PC-3 (cell line): ENCODE measurements at regions not wholly inside any gene's neighbourhood (a gene's known extent, or its start where the extent isn't known, plus 50 kb on each side); places are given as distances from the start of the nearest gene placed in this dataset.

ENCODE experiments used
- ATAC-seq: fragments of 200-7000 bp; cut with Tn5 transposase; 2 replicates; pipeline ENCODE4 v1.9.1; 2020; ENCODE audit warnings: mild to moderate bottlenecking, moderate library complexity
- BruUV-seq: library from RNA; stranded (reverse); fragments of 400-500 nt; replicated peaks from 2 replicates; lab custom pipeline; 2021; lab: Mats Ljungman, UMichigan
- CTCF ChIA-PET: fragments of 300-600 bp; sonication (Branson Sonifier 250); formaldehyde crosslinking; loops from one replicate; lab custom pipeline; 2022; ENCODE audit warnings: antibody characterized with exemption; lab: Charles Lee
- POLR2A ChIA-PET: fragments of 300-600 bp; sonication (Branson Sonifier 250); formaldehyde crosslinking; loops from one replicate; lab custom pipeline; 2022; ENCODE audit warnings: antibody characterized with exemption; ENCODE audit not compliant: unreplicated experiment; lab: Charles Lee
- DNase-seq: peaks from one replicate; pipeline ENCODE4 v3.0.0-alpha.2; 2015
- H2AFZ ChIP-seq: fragments of 300-600 bp; sonication (generic); 2 replicates; pipeline ENCODE4 v1.6.0; 2016; ENCODE audit warnings: antibody characterized with exemption, low read length
- H3F3A ChIP-seq: fragments of 300-600 bp; sonication (generic); one replicate; pipeline ENCODE4 v1.6.0; 2017; ENCODE audit warnings: antibody characterized with exemption, low read length, control low read depth, mild to moderate bottlenecking; ENCODE audit not compliant: unreplicated experiment
- H3K27ac ChIP-seq: fragments of 300-600 bp; sonication (generic); 2 replicates; pipeline ENCODE4 v1.5.1; 2016; ENCODE audit warnings: mild to moderate bottlenecking, low read length
- H3K27me3 ChIP-seq: fragments of 300-600 bp; sonication (generic); 2 replicates; pipeline ENCODE4 v1.6.1; 2016; ENCODE audit warnings: low read length, mixed read lengths
- H3K36me3 ChIP-seq: fragments of 300-600 bp; sonication (generic); 2 replicates; pipeline ENCODE4 v1.6.1; 2016; ENCODE audit warnings: low read depth, mixed run types, low read length, mixed read lengths
- H3K4me1 ChIP-seq: fragments of 300-600 bp; sonication (generic); 2 replicates; pipeline ENCODE4 v1.5.1; 2016; ENCODE audit warnings: low read length; ENCODE audit not compliant: insufficient read depth
- H3K4me2 ChIP-seq: fragments of 300-600 bp; sonication (generic); 2 replicates; pipeline ENCODE4 v1.6.0; 2016; ENCODE audit warnings: low read length
- H3K4me3 ChIP-seq: fragments of 300-600 bp; sonication (generic); 2 replicates; pipeline ENCODE4 v1.5.1; 2016; ENCODE audit warnings: mild to moderate bottlenecking, low read length, mixed read lengths
- H3K79me2 ChIP-seq: fragments of 300-600 bp; sonication (generic); 2 replicates; pipeline ENCODE4 v1.6.1; 2017; ENCODE audit warnings: low read length, mixed read lengths
- H3K9ac ChIP-seq: fragments of 300-600 bp; sonication (generic); 2 replicates; pipeline ENCODE4 v1.6.0; 2016; ENCODE audit warnings: mild to moderate bottlenecking, low read length
- H3K9me2 ChIP-seq: fragments of 300-600 bp; sonication (generic); replicated peaks from 2 replicates; pipeline ENCODE4 v1.6.1; 2016; ENCODE audit warnings: mixed run types, low read length, mixed read lengths
- H3K9me3 ChIP-seq: fragments of 300-600 bp; sonication (generic); 2 replicates; pipeline ENCODE4 v1.6.1; 2016; ENCODE audit warnings: low read length, mixed read lengths
- H4K20me1 ChIP-seq: fragments of 300-600 bp; sonication (generic); 2 replicates; pipeline ENCODE4 v1.6.1; 2016; ENCODE audit warnings: low read length, mixed read lengths
- CTCF ChIP-seq: fragments of 300-600 bp; sonication (generic); conservative IDR thresholded peaks from 2 replicates; pipeline ENCODE4 v1.5.1; 2017; ENCODE audit warnings: antibody characterized with exemption, low read depth, mild to moderate bottlenecking, low read length
- EZH2 ChIP-seq: fragments of 300-600 bp; sonication (generic); IDR thresholded peaks from one replicate; pipeline ENCODE4 v1.6.1; 2017; ENCODE audit warnings: antibody characterized with exemption, mild to moderate bottlenecking, low read length; ENCODE audit not compliant: unreplicated experiment
- EZH2phosphoT487 ChIP-seq: fragments of 300-600 bp; sonication (generic); IDR thresholded peaks from 2 replicates; pipeline ENCODE4 v1.6.1; 2018; ENCODE audit warnings: mild to moderate bottlenecking, antibody characterized with exemption, low read length, borderline replicate concordance
- intact Hi-C: fragments of 100-400 bp; cut with micrococcal nuclease; formaldehyde crosslinking; loops from 2 replicates; pipeline ENCODE4 v1.9.0; 2023

- no peak for ATAC-seq
- Histone ChIP-seq H3K9me2 (no peaks in the 10 kb centered on the region), H3K9ac (no peak overlapping the region), H3K27ac (no peak overlapping the region), H3K9me3 (no peaks in the 10 kb centered on the region), H2AFZ (no peak overlapping the region), H3K4me2 (no peak overlapping the region), H3F3A (no peaks in the 10 kb centered on the region), H3K36me3 (no peaks in the 10 kb centered on the region), H3K4me3 (no peak overlapping the region), H3K27me3 (no peaks in the 10 kb centered on the region), H4K20me1 (no peaks in the 10 kb centered on the region), H3K4me1 (no peaks in the 10 kb centered on the region), H3K79me2 (no peaks in the 10 kb centered on the region)
- BruUV-seq: no TSS peak
- no peak for DNase-seq
- intact Hi-C loops: no loop called here
- POLR2A ChIA-PET: no interaction called here
- TF ChIP-seq CTCF (no peak), EZH2phosphoT487 (no peak), EZH2 (no peak)
- CTCF ChIA-PET: no interaction called here
Measured at GRCh38 chr3:127471142-127471541, 119.4 kb downstream of the TPRA1 start.

- Histone ChIP-seq H3K79me2 (no peaks in the 10 kb centered on the region), H3K4me1 (no peaks in the 10 kb centered on the region), H3F3A (no peaks in the 10 kb centered on the region), H3K4me3 (no peak overlapping the region), H3K27ac (no peak overlapping the region), H3K27me3 (no peaks in the 10 kb centered on the region), H3K36me3 (no peaks in the 10 kb centered on the region), H3K9me3 (no peaks in the 10 kb centered on the region), H3K9me2 (no peaks in the 10 kb centered on the region), H3K4me2 (no peak overlapping the region), H2AFZ (no peak overlapping the region), H4K20me1 (no peaks in the 10 kb centered on the region), H3K9ac (no peak overlapping the region)
- no peak for DNase-seq
- no peak for ATAC-seq
- ChIA-PET POLR2A (no interaction called here), CTCF (no interaction called here)
- TF ChIP-seq CTCF (no peak), EZH2phosphoT487 (no peak), EZH2 (no peak)
- intact Hi-C loops: no loop called here
- no TSS peak for BruUV-seq
Measured at GRCh38 chr3:127469760-127470159, 120.8 kb downstream of the TPRA1 start.

GRCh38 chr3:127467391-127467790, 123.1 kb downstream of the TPRA1 start:
- Histone ChIP-seq H3K4me1 (no peaks in the 10 kb centered on the region), H3K9ac (no peak overlapping the region), H3F3A (no peaks in the 10 kb centered on the region), H3K4me2 (no peak overlapping the region), H3K9me2 (no peaks in the 10 kb centered on the region), H4K20me1 (no peaks in the 10 kb centered on the region), H3K36me3 (no peaks in the 10 kb centered on the region), H3K27me3 (no peaks in the 10 kb centered on the region), H3K4me3 (no peak overlapping the region), H2AFZ (no peak overlapping the region), H3K27ac (no peak overlapping the region), H3K79me2 (no peaks in the 10 kb centered on the region), H3K9me3 (no peaks in the 10 kb centered on the region)
- no peak for TF ChIP-seq EZH2phosphoT487
- TF ChIP-seq CTCF: no peak
- TF ChIP-seq EZH2: no peak
- CTCF ChIA-PET: no interaction called here
- POLR2A ChIA-PET: no interaction called here
- BruUV-seq: no TSS peak
- intact Hi-C loops: no loop called here
- DNase-seq: no peak
- no peak for ATAC-seq
